ENCODE measurements at regions not wholly inside any gene's neighbourhood (a gene's known extent, or its start where the extent isn't known, plus 50 kb on each side); places are given as distances from the start of the nearest gene placed in this dataset.

- TF ChIP-seq, protein P1, sequence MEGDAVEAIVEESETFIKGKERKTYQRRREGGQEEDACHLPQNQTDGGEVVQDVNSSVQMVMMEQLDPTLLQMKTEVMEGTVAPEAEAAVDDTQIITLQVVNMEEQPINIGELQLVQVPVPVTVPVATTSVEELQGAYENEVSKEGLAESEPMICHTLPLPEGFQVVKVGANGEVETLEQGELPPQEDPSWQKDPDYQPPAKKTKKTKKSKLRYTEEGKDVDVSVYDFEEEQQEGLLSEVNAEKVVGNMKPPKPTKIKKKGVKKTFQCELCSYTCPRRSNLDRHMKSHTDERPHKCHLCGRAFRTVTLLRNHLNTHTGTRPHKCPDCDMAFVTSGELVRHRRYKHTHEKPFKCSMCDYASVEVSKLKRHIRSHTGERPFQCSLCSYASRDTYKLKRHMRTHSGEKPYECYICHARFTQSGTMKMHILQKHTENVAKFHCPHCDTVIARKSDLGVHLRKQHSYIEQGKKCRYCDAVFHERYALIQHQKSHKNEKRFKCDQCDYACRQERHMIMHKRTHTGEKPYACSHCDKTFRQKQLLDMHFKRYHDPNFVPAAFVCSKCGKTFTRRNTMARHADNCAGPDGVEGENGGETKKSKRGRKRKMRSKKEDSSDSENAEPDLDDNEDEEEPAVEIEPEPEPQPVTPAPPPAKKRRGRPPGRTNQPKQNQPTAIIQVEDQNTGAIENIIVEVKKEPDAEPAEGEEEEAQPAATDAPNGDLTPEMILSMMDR (conservative IDR thresholded peaks at IDR 0.05; ENCODE audit: low read depth, low read length) = no peak
- TF ChIP-seq EZH2 (IDR thresholded peaks at IDR 0.05; ENCODE audit: low read length, unreplicated experiment) = no peak
Measured at GRCh38 chr13:84563611-84564010, 681.3 kb upstream of the SLITRK1 start.
